Urinary bladder (tissue), 3 donors: ENCODE measurements at regions not wholly inside any gene's neighbourhood (a gene's known extent, or its start where the extent isn't known, plus 50 kb on each side); places are given as distances from the start of the nearest gene placed in this dataset.
"Not testable (repeated sequence)": the region's sequence is repeated elsewhere in the genome, so short reads cannot be mapped to it uniquely, and the experiment has no call there.

Experiments used
- DNase-seq: peaks from one replicate; pipeline ENCODE4 v3.0.0-alpha.2; 2015; ENCODE audit errors: extremely low spot score
- H3K27ac ChIP-seq: one replicate; pipeline ENCODE4 v1.5.1; 2013; ENCODE audit warnings: low read depth, mild to moderate bottlenecking, moderate library complexity
- H3K36me3 ChIP-seq: one replicate; pipeline ENCODE4 v1.6.1; 2013; ENCODE audit warnings: mild to moderate bottlenecking, moderate library complexity; ENCODE audit not compliant: insufficient read depth
- H3K4me1 ChIP-seq: one replicate; pipeline ENCODE4 v1.6.1; 2013; ENCODE audit warnings: mild to moderate bottlenecking, moderate library complexity; ENCODE audit not compliant: insufficient read depth
- H3K4me3 ChIP-seq: one replicate; pipeline ENCODE4 v1.5.1; 2013; ENCODE audit warnings: low read depth, low read length
- WGBS: extraction: QIAGEN DNeasy Blood & Tissue Kit; methylation state at CpG from one replicate; pipeline ENCODE4 v1.1.7; 2013; 5-methylcytosine and 5-hydroxymethylcytosine counted together
- donor health status: healthy with polysubstance abuse.
- donor health status: healthy.

DNA sequence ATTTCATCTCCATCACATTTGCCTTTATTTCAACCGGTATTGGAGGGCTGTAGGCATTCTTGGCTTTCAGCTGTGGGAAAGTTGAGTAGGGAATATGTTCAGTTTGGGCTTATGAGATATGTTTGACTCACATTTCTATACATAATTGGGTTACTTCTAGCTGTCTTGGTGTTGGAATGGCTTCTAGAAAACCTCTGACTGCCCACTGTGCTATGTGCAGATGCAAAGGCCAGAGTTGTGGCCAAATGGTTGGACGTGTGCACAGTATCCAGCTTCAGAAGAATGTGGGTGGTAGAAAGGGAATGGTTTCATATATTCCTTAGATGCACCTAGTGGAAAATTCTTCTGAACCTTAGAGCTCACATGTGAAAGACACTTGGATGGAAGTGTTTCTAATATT, 92.6 kb upstream of the H2AZ1 start:
- 85% methylated on average over 2 of the region's 2 CpGs for WGBS
- DNase-seq, result no peak
- Histone ChIP-seq H3K4me1 (no peaks in the 10 kb centered on the region), H3K27ac (no peak overlapping the region), H3K36me3 (no peaks in the 10 kb centered on the region), H3K4me3 (no peak overlapping the region)

DNA sequence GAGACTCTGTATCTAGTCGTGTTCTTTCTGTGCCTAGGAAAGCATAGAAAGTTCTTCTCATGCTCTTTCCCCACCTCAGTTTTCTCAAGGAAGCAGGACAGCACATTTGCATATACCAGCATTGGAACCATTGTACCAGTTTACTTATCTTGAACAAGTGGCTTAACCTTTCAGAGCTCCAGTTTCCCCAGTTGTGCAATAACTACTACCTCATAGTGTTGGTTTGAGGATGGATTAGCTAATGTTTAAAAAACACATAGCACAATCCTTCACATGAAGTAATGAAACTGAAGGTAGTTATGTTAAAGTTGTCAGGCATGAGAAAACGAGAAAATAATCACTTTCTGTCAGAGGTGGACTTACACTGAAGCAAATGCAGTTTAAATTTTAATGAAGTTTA, 92.2 kb upstream of the H2AZ1 start:
- no peak for DNase-seq
- WGBS, result 77% methylated on average over 2 of the region's 2 CpGs
- no peaks in the 10 kb centered on the region for H3K36me3 ChIP-seq
- H3K27ac ChIP-seq, result no peak overlapping the region
- H3K4me3 ChIP-seq, result no peak overlapping the region
- H3K4me1 ChIP-seq, result no peaks in the 10 kb centered on the region

DNA sequence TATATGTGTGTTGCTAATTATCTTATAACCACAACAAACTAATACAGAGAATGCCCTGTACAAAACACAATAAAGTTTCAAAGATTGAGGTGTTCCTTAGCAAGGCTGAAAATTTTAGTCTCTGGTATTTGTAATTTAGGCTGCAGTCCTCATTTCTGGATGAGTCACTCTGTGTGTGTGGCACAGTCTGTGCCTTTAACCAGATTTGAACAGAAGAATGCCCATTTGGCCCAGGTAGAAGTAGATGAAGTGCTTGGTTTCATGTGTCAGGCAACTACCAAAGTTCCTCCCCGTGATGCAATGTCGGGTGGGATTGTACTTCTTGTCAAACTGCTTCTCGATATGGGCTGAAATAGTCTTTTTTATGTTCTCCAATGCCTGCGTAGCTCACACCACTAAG, 91.6 kb upstream of the H2AZ1 start:
- Histone ChIP-seq H3K27ac (no peak overlapping the region), H3K4me1 (no peaks in the 10 kb centered on the region), H3K4me3 (no peak overlapping the region), H3K36me3 (no peaks in the 10 kb centered on the region)
- DNase-seq, result no peak
- 91% methylated on average over 4 of the region's 4 CpGs for WGBS

DNA sequence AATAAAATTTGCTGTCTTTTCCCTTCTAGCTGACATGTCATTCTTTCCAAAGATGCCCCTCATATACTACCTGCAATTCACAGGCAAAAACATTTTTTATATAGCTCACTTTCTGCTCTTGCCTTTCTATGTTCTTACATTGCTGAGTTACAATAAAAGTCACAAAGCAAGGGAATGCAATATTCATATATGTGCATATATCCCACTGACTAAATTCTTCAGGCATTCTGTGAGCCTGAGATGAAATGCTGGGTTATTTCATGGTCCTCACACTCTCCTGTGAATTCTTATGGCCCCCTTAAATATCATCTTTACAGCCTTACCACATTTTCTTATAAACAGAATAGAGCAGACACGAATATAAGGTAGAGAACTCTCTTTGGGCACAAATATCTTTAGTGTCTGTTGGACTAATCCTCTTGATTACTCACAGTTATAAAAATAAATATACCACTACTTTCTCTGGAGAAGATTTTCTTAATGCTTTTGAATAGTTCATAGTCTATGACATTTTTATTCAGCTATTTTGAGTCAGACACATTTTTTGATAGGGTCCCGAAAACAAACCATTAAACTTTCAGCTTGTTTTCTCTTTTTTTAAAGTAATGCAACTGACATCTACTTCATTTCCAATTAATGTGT, 84.1 kb upstream of the H2AZ1 start:
- no peaks in the 10 kb centered on the region for H3K36me3 ChIP-seq
- no peak overlapping the region for H3K27ac ChIP-seq
- 39% methylated on average over 2 of the region's 2 CpGs for WGBS
- no peak for DNase-seq
- H3K4me3 ChIP-seq, result no peak overlapping the region
- no peaks in the 10 kb centered on the region for H3K4me1 ChIP-seq

DNA sequence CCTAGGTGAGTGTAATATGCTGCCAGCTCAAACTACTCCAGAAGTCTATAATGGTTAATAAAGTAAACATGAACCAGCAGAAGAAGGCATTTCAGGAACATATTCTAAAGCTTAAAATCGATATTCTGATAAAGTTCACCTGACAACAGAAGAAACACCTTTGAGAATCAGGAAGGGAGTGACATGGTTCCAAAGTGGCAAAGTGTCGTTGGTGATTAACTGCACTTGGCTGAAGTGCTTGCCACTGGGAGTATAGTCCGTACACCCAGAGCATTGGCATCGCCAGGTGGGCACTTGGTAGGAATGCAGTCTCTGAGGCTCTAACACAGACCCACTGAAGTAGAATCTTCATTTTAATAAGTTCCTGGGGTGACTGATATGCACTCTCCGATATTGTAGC, 76.0 kb upstream of the H2AZ1 start:
- DNase-seq, result no peak
- Histone ChIP-seq H3K4me3 (no peak overlapping the region), H3K4me1 (no peaks in the 10 kb centered on the region), H3K36me3 (no peaks in the 10 kb centered on the region), H3K27ac (no peak overlapping the region)
- 89% methylated on average over 5 of the region's 5 CpGs for WGBS

DNA sequence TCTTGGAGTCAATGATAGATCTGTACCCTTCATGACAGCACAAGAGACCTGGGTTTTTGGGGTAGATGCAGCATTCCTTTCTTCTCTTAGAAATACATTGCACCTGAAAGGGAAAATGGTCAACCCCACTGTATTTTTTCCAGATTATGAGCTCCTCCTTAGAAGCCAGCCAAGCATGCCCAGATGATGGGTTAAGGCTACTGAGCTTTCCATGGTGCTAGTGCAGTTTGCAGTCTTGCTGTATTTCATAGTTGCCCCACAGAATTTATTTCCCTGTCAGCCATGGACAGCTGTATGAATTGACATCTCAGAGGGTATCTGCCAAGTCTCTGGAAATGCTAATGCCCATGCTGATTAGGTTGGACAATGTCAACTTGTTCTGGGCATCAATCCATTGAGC, 73.7 kb upstream of the H2AZ1 start:
- Histone ChIP-seq H3K27ac (no peak overlapping the region), H3K4me3 (no peak overlapping the region), H3K4me1 (no peaks in the 10 kb centered on the region), H3K36me3 (no peaks in the 10 kb centered on the region)
- no peak for DNase-seq

DNA sequence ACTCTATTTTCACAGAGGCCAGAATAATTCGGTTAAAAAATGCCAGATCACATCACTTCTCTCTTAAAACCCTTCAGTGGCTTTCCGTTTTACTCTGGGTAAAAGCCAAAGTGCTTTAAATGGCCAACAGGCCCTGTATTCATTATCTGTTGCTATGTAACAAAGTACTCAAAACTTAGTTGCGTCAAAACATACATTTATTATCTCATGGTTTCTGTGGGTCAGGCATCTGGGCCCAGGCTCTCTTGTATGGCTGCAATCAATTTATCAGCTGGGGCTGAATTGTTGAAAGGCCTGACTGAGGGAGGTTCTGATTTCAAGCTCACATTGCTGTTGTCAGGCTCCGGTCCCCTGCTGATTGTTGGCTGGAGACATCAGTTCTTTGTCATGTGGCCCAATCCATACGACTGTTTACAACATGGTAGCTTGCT, 72.7 kb upstream of the H2AZ1 start:
- DNase-seq, result peak; percentile 10
- no peak overlapping the region for H3K4me3 ChIP-seq
- H3K27ac ChIP-seq, result no peak overlapping the region
- 28% methylated on average over 5 of the region's 5 CpGs for WGBS
- H3K36me3 ChIP-seq, result no peaks in the 10 kb centered on the region
- no peaks in the 10 kb centered on the region for H3K4me1 ChIP-seq

DNA sequence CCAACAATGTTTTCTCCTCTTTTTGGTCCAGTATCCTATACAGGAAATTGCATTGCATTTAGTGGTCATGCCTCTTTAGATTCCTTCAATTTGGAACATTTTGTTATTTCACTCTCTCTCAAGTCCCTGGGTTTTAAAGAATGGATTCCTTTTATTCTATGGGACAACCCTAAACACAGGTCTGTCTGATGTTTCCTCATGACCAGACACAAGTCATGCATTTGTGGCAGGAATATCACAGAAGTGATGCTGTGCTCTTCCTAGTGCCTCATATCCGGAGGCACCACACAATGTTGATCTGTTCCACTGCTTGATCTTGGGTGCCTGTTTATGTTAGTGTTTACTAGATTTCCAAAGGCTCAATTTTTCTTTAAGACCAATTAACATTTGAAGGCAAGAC, 69.7 kb upstream of the H2AZ1 start:
- H3K4me1 ChIP-seq, result no peaks in the 10 kb centered on the region
- WGBS, result 94% methylated on average over 1 of the region's 1 CpG

DNA sequence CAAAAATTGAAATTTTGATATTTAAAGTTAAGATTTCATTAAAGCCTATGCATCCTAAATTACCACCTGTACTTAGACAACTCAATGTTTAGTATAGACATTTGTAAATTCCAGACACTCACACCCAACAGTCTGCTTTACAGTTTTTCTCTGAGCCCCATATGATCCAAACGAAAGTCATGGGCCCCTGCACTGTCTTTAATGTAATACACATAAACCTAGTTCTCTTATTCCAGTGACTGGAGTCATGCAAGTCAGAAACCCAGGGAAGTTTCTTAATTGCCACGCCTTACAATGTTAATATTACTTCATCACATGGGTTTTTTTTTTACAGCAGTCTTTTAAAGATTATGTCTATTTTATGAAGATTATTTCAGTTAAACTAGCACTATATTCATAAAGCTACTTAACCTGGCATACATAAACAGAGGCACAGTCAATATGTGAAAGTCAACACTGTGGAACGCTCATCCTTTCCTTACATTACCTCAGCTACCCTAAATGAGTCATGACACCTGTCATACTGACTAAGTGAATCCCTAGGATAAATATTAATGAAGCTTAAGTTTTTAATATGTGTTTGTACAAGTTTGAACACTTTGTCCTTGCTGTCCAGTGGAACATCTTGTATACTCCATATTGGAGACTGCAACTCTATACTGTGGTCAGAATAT, 67.7 kb upstream of the H2AZ1 start:
- Histone ChIP-seq H3K4me3 (no peak overlapping the region), H3K36me3 (no peaks in the 10 kb centered on the region), H3K4me1 (no peaks in the 10 kb centered on the region), H3K27ac (no peak overlapping the region)
- DNase-seq, result no peak
- 82% methylated on average over 3 of the region's 3 CpGs for WGBS

More for the DNA sequence above, 69.7 kb upstream of the H2AZ1 start:
- no peak for DNase-seq
- Histone ChIP-seq H3K36me3 (no peaks in the 10 kb centered on the region), H3K27ac (no peak overlapping the region), H3K4me3 (no peak overlapping the region)

DNA sequence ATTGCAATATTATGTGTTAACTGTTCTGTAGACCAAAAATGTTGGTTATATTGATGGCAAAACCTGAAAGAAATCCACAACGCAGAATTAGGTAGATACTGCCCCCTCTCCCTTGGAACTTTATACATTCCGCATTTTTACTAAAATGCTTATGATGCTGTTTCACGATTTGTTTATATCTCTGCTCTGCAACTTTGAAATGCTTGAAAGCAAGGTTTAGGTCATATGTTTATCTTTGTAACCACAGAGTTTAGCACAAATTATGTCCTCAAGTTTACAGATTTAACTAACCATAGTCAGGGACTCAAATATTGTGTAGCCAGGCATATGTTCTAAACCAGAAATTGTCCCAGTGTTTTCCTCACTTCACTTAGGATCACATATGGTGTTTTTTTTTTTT, 66.1 kb upstream of the H2AZ1 start:
- no peak for DNase-seq
- H3K4me3 ChIP-seq, result no peak overlapping the region
- H3K27ac ChIP-seq, result no peak overlapping the region
- WGBS, result 34% methylated on average over 3 of the region's 3 CpGs
- H3K4me1 ChIP-seq, result no peaks in the 10 kb centered on the region
- no peaks in the 10 kb centered on the region for H3K36me3 ChIP-seq

DNA sequence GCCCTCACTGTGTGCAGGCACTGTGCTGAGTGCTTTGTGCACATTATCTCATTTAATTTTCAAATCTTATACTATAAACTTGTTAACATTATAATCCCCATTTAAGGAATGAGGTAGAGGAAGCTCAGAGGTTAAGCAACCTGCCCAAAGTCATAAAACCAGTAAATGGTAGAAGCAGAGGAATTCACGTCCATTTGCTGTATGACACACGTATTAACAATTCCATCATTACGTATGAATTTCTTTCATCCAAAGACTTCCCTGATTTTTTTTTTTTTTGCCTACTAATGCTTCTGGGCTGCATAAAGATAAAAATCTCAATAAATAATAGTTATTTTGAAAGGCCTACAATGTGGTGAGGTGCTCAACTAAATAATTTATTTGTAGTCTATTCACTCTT, 64.5 kb upstream of the H2AZ1 start:
- no peaks in the 10 kb centered on the region for H3K4me1 ChIP-seq
- no peak for DNase-seq
- H3K27ac ChIP-seq, result no peak overlapping the region
- H3K4me3 ChIP-seq, result no peak overlapping the region
- WGBS, result 74% methylated on average over 3 of the region's 3 CpGs
- no peaks in the 10 kb centered on the region for H3K36me3 ChIP-seq

DNA sequence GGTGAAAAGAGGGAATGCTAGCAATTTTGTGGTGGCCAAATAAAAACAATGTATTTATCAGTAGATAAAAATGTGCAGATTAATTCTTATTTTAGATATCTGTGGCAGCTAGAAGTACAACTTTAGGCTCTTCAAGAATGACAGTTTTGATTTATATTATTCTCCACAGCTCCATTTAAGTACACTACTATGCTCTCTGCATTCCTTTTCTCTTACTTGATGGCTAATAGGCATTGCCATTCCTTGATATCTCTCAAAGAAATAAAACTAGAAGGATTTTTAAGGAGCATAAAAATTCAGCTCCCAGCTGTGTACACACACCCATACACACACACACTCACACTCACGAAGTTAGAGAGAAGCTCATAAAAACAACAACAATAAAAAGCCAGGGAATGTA, 59.4 kb upstream of the H2AZ1 start:
- Histone ChIP-seq H3K36me3 (no peaks in the 10 kb centered on the region), H3K4me1 (no peaks in the 10 kb centered on the region), H3K4me3 (no peak overlapping the region), H3K27ac (no peak overlapping the region)
- DNase-seq, result no peak
- 37% methylated on average over 1 of the region's 1 CpG for WGBS

DNA sequence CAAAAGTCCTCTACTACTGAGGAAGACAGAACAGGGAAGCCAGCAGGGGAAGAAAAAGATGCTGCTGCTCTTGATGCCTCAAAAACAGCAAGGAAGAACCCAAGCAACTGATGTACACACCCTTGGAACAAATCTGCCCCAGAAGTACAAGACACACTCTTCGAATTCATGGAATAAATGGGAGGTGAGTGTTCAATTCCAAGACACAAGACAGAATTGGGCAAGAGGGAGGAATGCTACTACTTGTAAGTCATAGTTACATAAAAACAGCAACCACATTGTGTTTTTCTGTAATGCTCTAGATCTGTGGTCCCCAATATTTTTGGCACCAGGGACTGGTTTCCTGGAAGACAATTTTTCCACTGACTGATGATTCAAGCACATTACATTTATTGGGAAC, 58.0 kb upstream of the H2AZ1 start:
- H3K4me1 ChIP-seq, result no peaks in the 10 kb centered on the region
- H3K4me3 ChIP-seq, result no peak overlapping the region
- no peaks in the 10 kb centered on the region for H3K36me3 ChIP-seq
- WGBS, result 74% methylated on average over 1 of the region's 1 CpG
- DNase-seq, result no peak
- no peak overlapping the region for H3K27ac ChIP-seq

DNA sequence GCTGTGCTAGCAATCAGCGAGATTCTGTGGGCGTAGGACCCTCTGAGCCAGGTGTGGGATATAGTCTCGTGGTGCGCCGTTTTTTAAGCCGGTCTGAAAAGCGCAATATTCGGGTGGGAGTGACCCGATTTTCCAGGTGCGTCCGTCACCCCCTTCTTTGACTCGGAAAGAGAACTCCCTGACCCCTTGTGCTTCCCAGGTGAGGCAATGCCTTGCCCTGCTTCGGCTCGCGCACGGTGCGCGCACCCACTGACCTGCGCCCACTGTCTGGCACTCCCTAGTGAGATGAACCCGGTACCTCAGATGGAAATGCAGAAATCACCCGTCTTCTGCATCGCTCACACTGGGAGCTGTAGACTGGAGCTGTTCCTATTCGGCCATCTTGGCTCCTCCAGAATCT, 56.1 kb upstream of the H2AZ1 start:
- not testable (repeated sequence) for H3K36me3 ChIP-seq, H3K4me3 ChIP-seq, H3K27ac ChIP-seq, DNase-seq, H3K4me1 ChIP-seq
- over 99% methylated on average over 12 of the region's 23 CpGs for WGBS
